ENCODE measurements at regions not wholly inside any gene's neighbourhood (a gene's known extent, or its start where the extent isn't known, plus 50 kb on each side); places are given as distances from the start of the nearest gene placed in this dataset.

- no peak overlapping the region for H3K4me3 Mint-ChIP-seq (ENCODE audit: low read depth)
- no peak overlapping the region for H3K27ac Mint-ChIP-seq
- no peaks in the 10 kb centered on the region for H3K4me1 Mint-ChIP-seq (ENCODE audit: low read depth)
- TF ChIP-seq CTCF (IDR thresholded peaks at IDR 0.05; ENCODE audit: unreplicated experiment) = no peak
- no peaks in the 10 kb centered on the region for H3K9me3 Mint-ChIP-seq (ENCODE audit: low read depth)
- H3K27me3 Mint-ChIP-seq = no peaks in the 10 kb centered on the region
- H3K36me3 Mint-ChIP-seq (ENCODE audit: insufficient read depth) = no peaks in the 10 kb centered on the region
- DNase-seq (ENCODE audit: low spot score, unreplicated experiment) = no peak
Measured at GRCh38 chr11:97451441-97451840, 1061.6 kb downstream of the JRKL start.

GRCh38 chr11:97454988-97455387 is 1065.2 kb downstream of the JRKL start:
- Mint-ChIP-seq H3K9me3 (ENCODE audit: low read depth) (no peaks in the 10 kb centered on the region), H3K36me3 (ENCODE audit: insufficient read depth) (no peaks in the 10 kb centered on the region), H3K4me3 (ENCODE audit: low read depth) (no peak overlapping the region), H3K27ac (no peak overlapping the region), H3K27me3 (no peaks in the 10 kb centered on the region), H3K4me1 (ENCODE audit: low read depth) (no peaks in the 10 kb centered on the region)
- DNase-seq (ENCODE audit: low spot score, unreplicated experiment) = no peak
- peak; percentile 33 for TF ChIP-seq CTCF (IDR thresholded peaks at IDR 0.05; ENCODE audit: unreplicated experiment)

- Mint-ChIP-seq H3K4me3 (ENCODE audit: low read depth) (no peak overlapping the region), H3K27me3 (no peaks in the 10 kb centered on the region), H3K4me1 (ENCODE audit: low read depth) (no peaks in the 10 kb centered on the region), H3K27ac (no peak overlapping the region), H3K9me3 (ENCODE audit: low read depth) (peaks cover 21% of the 10 kb centered on the region), H3K36me3 (ENCODE audit: insufficient read depth) (peaks cover 2% of the 10 kb centered on the region)
- DNase-seq (ENCODE audit: low spot score, unreplicated experiment) = no peak
- TF ChIP-seq CTCF (IDR thresholded peaks at IDR 0.05; ENCODE audit: unreplicated experiment) = no peak
Measured at GRCh38 chr11:97460091-97460490, 1070.3 kb downstream of the JRKL start.

GRCh38 chr11:97461044-97461880 is 1071.4 kb downstream of the JRKL start:
- H3K36me3 Mint-ChIP-seq (ENCODE audit: insufficient read depth) = peaks cover 2% of the 10 kb centered on the region
- peaks cover 21% of the 10 kb centered on the region for H3K9me3 Mint-ChIP-seq (ENCODE audit: low read depth)
- H3K27ac Mint-ChIP-seq = no peak overlapping the region
- H3K4me3 Mint-ChIP-seq (ENCODE audit: low read depth) = no peak overlapping the region
- no peaks in the 10 kb centered on the region for H3K27me3 Mint-ChIP-seq
- no peak for TF ChIP-seq CTCF (IDR thresholded peaks at IDR 0.05; ENCODE audit: unreplicated experiment)
- no peaks in the 10 kb centered on the region for H3K4me1 Mint-ChIP-seq (ENCODE audit: low read depth)
- DNase-seq (ENCODE audit: low spot score, unreplicated experiment) = no peak

- Mint-ChIP-seq H3K4me3 (ENCODE audit: low read depth) (no peak overlapping the region), H3K4me1 (ENCODE audit: low read depth) (no peaks in the 10 kb centered on the region), H3K27me3 (no peaks in the 10 kb centered on the region), H3K36me3 (ENCODE audit: insufficient read depth) (peaks cover 2% of the 10 kb centered on the region), H3K27ac (no peak overlapping the region), H3K9me3 (ENCODE audit: low read depth) (peaks cover 24% of the 10 kb centered on the region)
- no peak for TF ChIP-seq CTCF (IDR thresholded peaks at IDR 0.05; ENCODE audit: unreplicated experiment)
- DNase-seq (ENCODE audit: low spot score, unreplicated experiment) = no peak
Measured at GRCh38 chr11:97461934-97462333, 1072.1 kb downstream of the JRKL start.

Measured in progenitor cell of endocrine pancreas (in vitro differentiated cells).